HepG2 (cell line): ENCODE measurements at regions not wholly inside any gene's neighbourhood (a gene's known extent, or its start where the extent isn't known, plus 50 kb on each side); places are given as distances from the start of the nearest gene placed in this dataset.

ENCODE experiments used
- ATAC-seq: fragments of 200-7000 bp; cut with Tn5 transposase; 3 replicates; pipeline ENCODE4 v1.9.1; 2020; ENCODE audit warnings: mild to moderate bottlenecking, moderate library complexity
- BruUV-seq: library from RNA; stranded (reverse); fragments of 400-500 nt; replicated peaks from 2 replicates; lab custom pipeline; 2021; lab: Mats Ljungman, UMichigan
- CTCF ChIA-PET: fragments of 300-600 bp; formaldehyde crosslinking; extraction: SDS; loops from one replicate; lab custom pipeline; 2021; ENCODE audit warnings: low total read pairs, inconsistent platforms, low intra/inter-chr PET ratio; lab: Yijun Ruan, JAX
- POLR2A ChIA-PET: fragments of 350-600 bp; sonication (Branson Sonifier 250); formaldehyde crosslinking; loops from one replicate; lab custom pipeline; 2020; ENCODE audit warnings: antibody characterized with exemption, inconsistent platforms; lab: Yijun Ruan, JAX
- DNase-seq: peaks from one replicate; pipeline ENCODE4 v3.0.0-alpha.2; 2015; ENCODE audit warnings: low spot score
- FAIRE-seq: peaks from 3 replicates; lab custom pipeline; 2011; peaks lifted over from hg19 to GRCh38; lab: Jason Lieb, UNC
- H2AFZ ChIP-seq: one replicate; pipeline ENCODE4 v1.6.1; 2011; ENCODE audit warnings: low read length, inconsistent platforms
- H3K27ac ChIP-seq: fragments of 300-600 bp; 3 replicates; pipeline ENCODE4 v1.8.0; 2011; ENCODE audit warnings: mixed run types, mild to moderate bottlenecking, mixed read lengths, low read length, inconsistent platforms; ENCODE audit not compliant: insufficient read depth; ENCODE audit errors: extremely low read length
- H3K27me3 ChIP-seq, 2 experiments: fragments of 200-600 bp in 1 of 2; 2 replicates in 1 of 2; 3 replicates in 1 of 2; pipeline versions ENCODE4 v1.6.0 to v1.8.0; 2011; ENCODE audit warnings: low read length in 2 of 2, mild to moderate bottlenecking in 2 of 2, moderate library complexity in 2 of 2, inconsistent platforms in 1 of 2; ENCODE audit not compliant: insufficient read depth in 2 of 2, control insufficient read depth in 1 of 2
- H3K36me3 ChIP-seq, 2 experiments: fragments of 200-600 bp in 1 of 2; replicated peaks in 1 of 2; 2 replicates in 1 of 2; 3 replicates in 1 of 2; pipeline versions ENCODE4 v1.5.1 to v1.8.0; 2011; ENCODE audit warnings: low read length in 2 of 2, inconsistent platforms in 1 of 2; ENCODE audit not compliant: insufficient read depth in 2 of 2, control insufficient read depth in 1 of 2
- H3K4me1 ChIP-seq: 2 replicates; pipeline ENCODE4 v1.5.1; 2012; ENCODE audit warnings: low read length, inconsistent platforms; ENCODE audit not compliant: insufficient read depth
- H3K4me2 ChIP-seq: 2 replicates; pipeline ENCODE4 v1.6.0; 2011; ENCODE audit warnings: low read depth, low read length, inconsistent platforms
- H3K4me3 ChIP-seq, 3 experiments: fragments of 200-600 bp in 1 of 3; sonication (generic), shearing (Covaris generic) in 1 of 3; replicated peaks in 1 of 3; 2 replicates each; pipeline ENCODE4 v1.5.1; 2011 to 2016; ENCODE audit warnings: low read length in 3 of 3, inconsistent platforms in 2 of 3, low read depth in 2 of 3, mild to moderate bottlenecking in 2 of 3, control low read depth in 1 of 3, mixed read lengths in 1 of 3; ENCODE audit not compliant: insufficient read depth in 1 of 3
- H3K79me2 ChIP-seq: one replicate; pipeline ENCODE4 v1.6.1; 2011; ENCODE audit warnings: low read length, inconsistent platforms; ENCODE audit not compliant: insufficient read depth
- H3K9ac ChIP-seq: 2 replicates; pipeline ENCODE4 v1.6.0; 2011; ENCODE audit warnings: mild to moderate bottlenecking, low read depth, low read length, inconsistent platforms; ENCODE audit not compliant: insufficient read depth
- H3K9me3 ChIP-seq: 2 replicates; pipeline ENCODE4 v1.5.1; 2012; ENCODE audit warnings: mild to moderate bottlenecking, low read length
- H4K20me1 ChIP-seq: 2 replicates; pipeline ENCODE4 v1.6.0; 2011; ENCODE audit warnings: inconsistent platforms, mild to moderate bottlenecking, low read length, moderate library complexity; ENCODE audit not compliant: insufficient read depth
- CEBPG ChIP-seq: IDR thresholded peaks from 2 replicates; pipeline ENCODE4 v1.6.1; 2016
- MEF2D ChIP-seq: sonication (generic); formaldehyde crosslinking; IDR thresholded peaks from 2 replicates; pipeline ENCODE4 v1.5.1; 2020; ENCODE audit warnings: mild to moderate bottlenecking, missing genetic modification reagents
- PHF20 ChIP-seq: sonication (generic); formaldehyde crosslinking; IDR thresholded peaks from 2 replicates; pipeline ENCODE4 v1.5.0; 2020; ENCODE audit warnings: mild to moderate bottlenecking, missing genetic modification reagents
- POLR2G ChIP-seq: fragments of 200-400 bp; formaldehyde crosslinking; IDR thresholded peaks from 2 replicates; pipeline ENCODE4 v1.6.1; 2018; ENCODE audit warnings: mild to moderate bottlenecking, low read depth, low read length, moderate library complexity
- SP2 ChIP-seq: sonication (generic); formaldehyde crosslinking; IDR thresholded peaks from 2 replicates; pipeline ENCODE4 v1.5.1; 2020; ENCODE audit warnings: mild to moderate bottlenecking, missing genetic modification reagents
- ZBTB2 ChIP-seq: sonication (generic); formaldehyde crosslinking; IDR thresholded peaks from 2 replicates; pipeline ENCODE4 v1.8.0; 2022; ENCODE audit warnings: low read depth, missing genetic modification reagents
- ZBTB3 ChIP-seq: sonication (generic); formaldehyde crosslinking; IDR thresholded peaks from 2 replicates; pipeline ENCODE4 v1.4.0; 2020; ENCODE audit warnings: low read depth, mild to moderate bottlenecking, moderate library complexity, missing genetic modification reagents, borderline replicate concordance
- ZFY ChIP-seq: sonication (generic); formaldehyde crosslinking; IDR thresholded peaks from 2 replicates; pipeline ENCODE4 v1.4.0; 2020; ENCODE audit warnings: missing genetic modification reagents
- ZMYM4 ChIP-seq: sonication (generic); formaldehyde crosslinking; IDR thresholded peaks from 2 replicates; pipeline ENCODE4 v1.8.1; 2023; ENCODE audit warnings: mild to moderate bottlenecking, missing genetic modification reagents
- ZNF513 ChIP-seq: sonication (generic); formaldehyde crosslinking; conservative IDR thresholded peaks from 2 replicates; pipeline ENCODE4 v1.5.0; 2020; ENCODE audit warnings: missing genetic modification reagents
- ZNF790 ChIP-seq: sonication (generic); formaldehyde crosslinking; IDR thresholded peaks from 2 replicates; pipeline ENCODE4 v1.8.0; 2022; ENCODE audit warnings: missing genetic modification reagents, mild to moderate bottlenecking, borderline replicate concordance
- WGBS: methylation state at CpG from one replicate; pipeline ENCODE4 v1.1.6; 2017; ENCODE audit warnings: low lambda C conversion rate; 5-methylcytosine and 5-hydroxymethylcytosine counted together
- in situ Hi-C: cut with HindIII; loops from 2 replicates; pipeline ENCODE4 v1.10.0; 2017; ENCODE audit warnings: low pct_unique_long_range_greater_than_20kb; ENCODE audit not compliant: extremely low pct_ligation_motif_present
- intact Hi-C: fragments of 100-400 bp; cut with micrococcal nuclease; formaldehyde crosslinking; loops from one replicate; pipeline ENCODE4 v1.10.0; 2022; ENCODE audit not compliant: unreplicated experiment
- TF ChIP-seq, protein P1 (sequence below): sonication (generic); formaldehyde crosslinking; IDR thresholded peaks from 2 replicates; pipeline ENCODE4 v1.9.0; 2021; ENCODE audit warnings: missing genetic modification reagents, mild to moderate bottlenecking, borderline replicate concordance
- TF ChIP-seq, protein P2 (sequence below): sonication (generic); formaldehyde crosslinking; IDR thresholded peaks from 2 replicates; pipeline ENCODE4; 2020; ENCODE audit warnings: missing genetic modification reagents, mild to moderate bottlenecking, borderline replicate concordance

- no peak for TF ChIP-seq ZNF513
- no peak for TF ChIP-seq SP2 (CRISPR knock-in tag)
- TF ChIP-seq, protein P1, sequence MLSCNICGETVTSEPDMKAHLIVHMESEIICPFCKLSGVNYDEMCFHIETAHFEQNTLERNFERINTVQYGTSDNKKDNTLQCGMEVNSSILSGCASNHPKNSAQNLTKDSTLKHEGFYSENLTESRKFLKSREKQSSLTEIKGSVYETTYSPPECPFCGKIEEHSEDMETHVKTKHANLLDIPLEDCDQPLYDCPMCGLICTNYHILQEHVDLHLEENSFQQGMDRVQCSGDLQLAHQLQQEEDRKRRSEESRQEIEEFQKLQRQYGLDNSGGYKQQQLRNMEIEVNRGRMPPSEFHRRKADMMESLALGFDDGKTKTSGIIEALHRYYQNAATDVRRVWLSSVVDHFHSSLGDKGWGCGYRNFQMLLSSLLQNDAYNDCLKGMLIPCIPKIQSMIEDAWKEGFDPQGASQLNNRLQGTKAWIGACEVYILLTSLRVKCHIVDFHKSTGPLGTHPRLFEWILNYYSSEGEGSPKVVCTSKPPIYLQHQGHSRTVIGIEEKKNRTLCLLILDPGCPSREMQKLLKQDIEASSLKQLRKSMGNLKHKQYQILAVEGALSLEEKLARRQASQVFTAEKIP: no peak
- no peak for TF ChIP-seq ZNF790 (CRISPR knock-in tag)
- TF ChIP-seq ZFY (CRISPR knock-in tag): no peak
These were observed 154.5 kb downstream of the ZNF621 start (continued) for GRCh38 chr3:40679290-40679689.

GRCh38 chr3:40680685-40681657 is 156.2 kb downstream of the ZNF621 start:
- Histone ChIP-seq H3K27me3 (no peaks in the 10 kb centered on the region), H3K79me2 (no peaks in the 10 kb centered on the region), H3K4me2 (no peak overlapping the region), H3K4me3 (no peak overlapping the region), H3K9ac (no peak overlapping the region), H4K20me1 (no peaks in the 10 kb centered on the region), H2AFZ (no peak overlapping the region), H3K4me1 (0 out of 2 replicates have a peak, but pooled peaks cover 8% of the 10 kb centered on the region), H3K9me3 (no peaks in the 10 kb centered on the region), H3K36me3 (no peaks in the 10 kb centered on the region), H3K27ac (no peak overlapping the region)
- BruUV-seq: no TSS peak
- ATAC-seq (no peak), FAIRE-seq (no peak), DNase-seq (no peak)
- ChIA-PET CTCF (no interaction called here), POLR2A (no interaction called here)
- intact Hi-C loops: no loop called here
- in situ Hi-C loops: no loop called here
- WGBS: 32% methylated on average over 3 of the region's 3 CpGs
- TF ChIP-seq ZBTB2 (CRISPR knock-in tag): no peak
- TF ChIP-seq ZMYM4: no peak
- TF ChIP-seq ZBTB3 (CRISPR knock-in tag): no peak
- no peak for TF ChIP-seq CEBPG
- no peak for TF ChIP-seq PHF20
- no peak for TF ChIP-seq POLR2G
- TF ChIP-seq, protein P2, sequence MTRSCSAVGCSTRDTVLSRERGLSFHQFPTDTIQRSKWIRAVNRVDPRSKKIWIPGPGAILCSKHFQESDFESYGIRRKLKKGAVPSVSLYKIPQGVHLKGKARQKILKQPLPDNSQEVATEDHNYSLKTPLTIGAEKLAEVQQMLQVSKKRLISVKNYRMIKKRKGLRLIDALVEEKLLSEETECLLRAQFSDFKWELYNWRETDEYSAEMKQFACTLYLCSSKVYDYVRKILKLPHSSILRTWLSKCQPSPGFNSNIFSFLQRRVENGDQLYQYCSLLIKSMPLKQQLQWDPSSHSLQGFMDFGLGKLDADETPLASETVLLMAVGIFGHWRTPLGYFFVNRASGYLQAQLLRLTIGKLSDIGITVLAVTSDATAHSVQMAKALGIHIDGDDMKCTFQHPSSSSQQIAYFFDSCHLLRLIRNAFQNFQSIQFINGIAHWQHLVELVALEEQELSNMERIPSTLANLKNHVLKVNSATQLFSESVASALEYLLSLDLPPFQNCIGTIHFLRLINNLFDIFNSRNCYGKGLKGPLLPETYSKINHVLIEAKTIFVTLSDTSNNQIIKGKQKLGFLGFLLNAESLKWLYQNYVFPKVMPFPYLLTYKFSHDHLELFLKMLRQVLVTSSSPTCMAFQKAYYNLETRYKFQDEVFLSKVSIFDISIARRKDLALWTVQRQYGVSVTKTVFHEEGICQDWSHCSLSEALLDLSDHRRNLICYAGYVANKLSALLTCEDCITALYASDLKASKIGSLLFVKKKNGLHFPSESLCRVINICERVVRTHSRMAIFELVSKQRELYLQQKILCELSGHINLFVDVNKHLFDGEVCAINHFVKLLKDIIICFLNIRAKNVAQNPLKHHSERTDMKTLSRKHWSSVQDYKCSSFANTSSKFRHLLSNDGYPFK (CRISPR knock-in tag): no peak
- no peak for TF ChIP-seq MEF2D (CRISPR knock-in tag)
